ENCODE measurements at regions not wholly inside any gene's neighbourhood (a gene's known extent, or its start where the extent isn't known, plus 50 kb on each side); places are given as distances from the start of the nearest gene placed in this dataset.
A peak's percentile ranks its signal among the peaks of the same experiment; 100 is the strongest.
"Not testable (repeated sequence)": the region's sequence is repeated elsewhere in the genome, so short reads cannot be mapped to it uniquely, and the experiment has no call there.

DNA sequence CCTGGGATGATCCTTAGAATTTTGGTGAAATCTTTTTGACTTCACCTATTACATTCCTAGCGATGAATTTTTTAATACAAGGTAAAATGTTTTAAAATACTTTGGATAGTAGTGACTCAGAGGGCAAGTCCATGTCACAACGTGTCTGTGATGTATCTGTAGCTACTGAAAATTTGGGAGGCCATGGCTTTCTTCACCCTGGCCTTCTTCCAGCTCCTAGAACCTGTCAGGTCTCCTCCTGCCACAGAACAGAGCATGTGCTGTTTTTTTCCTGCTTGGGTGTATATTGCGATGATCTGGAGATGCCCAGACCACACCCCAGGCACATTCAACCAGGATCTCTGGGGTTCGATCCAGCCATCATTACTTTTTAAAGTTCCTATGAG, 194.4 kb downstream of the BTBD3 start:
- ATAC-seq = no peak
- no peak overlapping the region for H3K27ac ChIP-seq
- no peak for TF ChIP-seq POLR2A (IDR thresholded peaks at IDR 0.05)
- TF ChIP-seq, protein P1, sequence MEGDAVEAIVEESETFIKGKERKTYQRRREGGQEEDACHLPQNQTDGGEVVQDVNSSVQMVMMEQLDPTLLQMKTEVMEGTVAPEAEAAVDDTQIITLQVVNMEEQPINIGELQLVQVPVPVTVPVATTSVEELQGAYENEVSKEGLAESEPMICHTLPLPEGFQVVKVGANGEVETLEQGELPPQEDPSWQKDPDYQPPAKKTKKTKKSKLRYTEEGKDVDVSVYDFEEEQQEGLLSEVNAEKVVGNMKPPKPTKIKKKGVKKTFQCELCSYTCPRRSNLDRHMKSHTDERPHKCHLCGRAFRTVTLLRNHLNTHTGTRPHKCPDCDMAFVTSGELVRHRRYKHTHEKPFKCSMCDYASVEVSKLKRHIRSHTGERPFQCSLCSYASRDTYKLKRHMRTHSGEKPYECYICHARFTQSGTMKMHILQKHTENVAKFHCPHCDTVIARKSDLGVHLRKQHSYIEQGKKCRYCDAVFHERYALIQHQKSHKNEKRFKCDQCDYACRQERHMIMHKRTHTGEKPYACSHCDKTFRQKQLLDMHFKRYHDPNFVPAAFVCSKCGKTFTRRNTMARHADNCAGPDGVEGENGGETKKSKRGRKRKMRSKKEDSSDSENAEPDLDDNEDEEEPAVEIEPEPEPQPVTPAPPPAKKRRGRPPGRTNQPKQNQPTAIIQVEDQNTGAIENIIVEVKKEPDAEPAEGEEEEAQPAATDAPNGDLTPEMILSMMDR (IDR thresholded peaks at IDR 0.05 in 4 of 5, conservative IDR thresholded peaks at IDR 0.05 in 1 of 5) = no peak

DNA sequence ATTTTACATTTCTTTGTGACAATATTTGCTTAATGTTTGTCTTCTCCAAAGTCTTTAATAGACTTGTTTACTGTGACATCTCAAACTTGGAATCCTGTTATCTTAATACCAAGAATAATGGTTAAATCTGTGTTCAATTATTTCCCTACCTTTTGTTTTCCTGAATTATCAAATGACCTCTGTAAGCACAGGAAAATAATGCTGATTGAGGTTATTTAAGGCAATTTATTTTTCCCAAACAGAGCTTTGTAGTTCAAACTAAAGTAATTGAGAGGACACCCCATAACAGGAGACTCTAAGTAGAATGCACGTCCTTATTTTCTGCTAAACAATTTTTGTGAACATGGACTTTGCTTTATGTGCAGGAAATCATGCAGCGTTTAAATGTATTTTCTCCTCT, 195.0 kb downstream of the BTBD3 start:
- no peak for DNase-seq
- TF ChIP-seq POLR2A (IDR thresholded peaks at IDR 0.05) = no peak
- in situ Hi-C loops (cut with MboI; ENCODE audit: low sequenced_read_pairs in 4 of 4) = no loop called here
- ATAC-seq = no peak
- no peaks in the 10 kb centered on the region for H3K4me1 ChIP-seq
- H3K4me3 ChIP-seq = no peak overlapping the region
- intact Hi-C loops (cut with DNase I; ENCODE audit: low total_unique reads) = no loop called here
- H3K27ac ChIP-seq = no peak overlapping the region
- no peaks in the 10 kb centered on the region for H3K27me3 ChIP-seq
- no peaks in the 10 kb centered on the region for H3K9me3 ChIP-seq
- H3K36me3 ChIP-seq = no peaks in the 10 kb centered on the region

More for the DNA sequence above, 194.4 kb downstream of the BTBD3 start:
- intact Hi-C loops (cut with DNase I; ENCODE audit: low total_unique reads) = no loop called here
- Histone ChIP-seq H3K36me3 (no peaks in the 10 kb centered on the region), H3K9me3 (peaks cover 0 to 1% (median 0%) of the 10 kb centered on the region in 3 donors), H3K4me3 (no peak overlapping the region), H3K4me1 (no peaks in the 10 kb centered on the region), H3K27me3 (no peaks in the 10 kb centered on the region)
- no peak for DNase-seq
- in situ Hi-C loops (cut with MboI; ENCODE audit: low sequenced_read_pairs in 4 of 4) = no loop called here

DNA sequence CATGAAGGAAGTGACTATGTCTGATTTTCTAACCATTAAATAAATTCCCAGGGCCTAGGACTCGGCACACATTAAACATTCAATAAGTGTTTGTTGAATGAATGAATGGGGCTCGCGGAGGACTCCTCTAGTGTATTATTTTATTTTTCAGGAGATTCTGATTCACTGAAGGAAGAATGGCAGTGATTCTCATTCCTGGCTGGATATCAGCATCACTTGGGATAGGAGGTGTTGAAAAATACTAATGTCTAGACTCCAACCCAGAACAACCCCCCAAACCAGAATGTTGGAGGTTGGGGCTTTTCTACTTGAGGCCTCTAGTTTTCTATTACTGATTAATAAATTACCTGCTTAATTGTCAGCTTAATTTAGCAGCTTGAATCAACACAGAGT, 195.4 kb downstream of the BTBD3 start:
- in situ Hi-C loops (cut with MboI; ENCODE audit: low sequenced_read_pairs in 4 of 4) (no loop called here), intact Hi-C loops (cut with DNase I; ENCODE audit: low total_unique reads) (no loop called here)
- Histone ChIP-seq H3K4me1 (no peaks in the 10 kb centered on the region), H3K9me3 (no peaks in the 10 kb centered on the region), H3K27me3 (no peaks in the 10 kb centered on the region), H3K36me3 (no peaks in the 10 kb centered on the region), H3K27ac (no peak overlapping the region), H3K4me3 (no peak overlapping the region)
- ATAC-seq (no peak), DNase-seq (no peak)
- TF ChIP-seq, protein P1 (IDR thresholded peaks at IDR 0.05 in 4 of 5, conservative IDR thresholded peaks at IDR 0.05 in 1 of 5) = no peak
- no peak for TF ChIP-seq POLR2A (IDR thresholded peaks at IDR 0.05)

DNA sequence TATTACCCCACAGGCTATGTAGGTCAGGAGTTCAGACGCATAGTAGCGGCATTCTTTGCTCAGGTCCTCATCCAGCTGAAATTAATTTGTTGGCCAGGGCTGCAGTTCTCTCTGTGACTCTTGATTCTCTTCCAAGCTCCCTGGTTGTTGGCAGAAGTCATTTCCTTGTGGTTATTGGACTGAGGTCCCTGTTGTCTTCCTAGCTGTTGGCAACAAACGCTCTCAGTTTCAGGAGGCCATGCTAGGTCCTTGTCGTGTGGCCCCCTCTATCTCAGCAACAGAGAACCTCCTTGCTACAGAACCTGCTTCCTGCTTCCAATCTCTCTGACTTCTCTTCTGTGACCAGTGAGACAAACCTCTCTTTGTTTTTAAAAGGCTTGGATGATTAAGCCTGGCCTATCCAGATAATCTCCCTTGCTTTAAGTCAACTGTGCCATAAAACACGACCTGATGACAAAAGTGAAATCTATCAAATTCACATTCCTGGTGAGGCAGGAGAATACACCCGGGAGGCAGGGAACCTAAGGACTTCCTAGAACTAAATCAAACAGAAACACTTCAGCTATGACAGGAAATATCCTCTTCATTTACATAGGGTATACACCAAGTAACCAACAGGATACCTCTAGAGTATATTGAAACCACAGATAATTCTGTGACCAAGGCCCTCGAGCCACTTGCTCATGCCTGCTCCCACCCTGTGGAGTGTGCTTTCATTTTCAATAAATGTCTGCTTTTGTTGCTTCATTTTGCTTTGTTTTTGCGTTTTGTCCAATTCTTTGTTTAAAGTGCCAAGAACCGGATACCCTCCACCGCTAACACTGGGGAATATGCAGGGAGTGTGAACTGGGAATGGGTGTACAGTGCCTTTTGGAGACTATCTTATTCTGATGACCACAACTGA, 196.0 kb downstream of the BTBD3 start:
- TF ChIP-seq POLR2A (IDR thresholded peaks at IDR 0.05) = no peak
- TF ChIP-seq, protein P1 (IDR thresholded peaks at IDR 0.05 in 4 of 5, conservative IDR thresholded peaks at IDR 0.05 in 1 of 5) = no peak
- in situ Hi-C loops (cut with MboI; ENCODE audit: low sequenced_read_pairs in 4 of 4) = no loop called here
- Histone ChIP-seq H3K9me3 (no peaks in the 10 kb centered on the region), H3K27ac (no peak overlapping the region), H3K27me3 (no peaks in the 10 kb centered on the region), H3K4me1 (no peaks in the 10 kb centered on the region), H3K36me3 (no peaks in the 10 kb centered on the region), H3K4me3 (no peak overlapping the region)
- DNase-seq (peak; percentile 4 to 29), ATAC-seq (peak; percentile 24 to 66)
- intact Hi-C loops (cut with DNase I; ENCODE audit: low total_unique reads) = no loop called here

DNA sequence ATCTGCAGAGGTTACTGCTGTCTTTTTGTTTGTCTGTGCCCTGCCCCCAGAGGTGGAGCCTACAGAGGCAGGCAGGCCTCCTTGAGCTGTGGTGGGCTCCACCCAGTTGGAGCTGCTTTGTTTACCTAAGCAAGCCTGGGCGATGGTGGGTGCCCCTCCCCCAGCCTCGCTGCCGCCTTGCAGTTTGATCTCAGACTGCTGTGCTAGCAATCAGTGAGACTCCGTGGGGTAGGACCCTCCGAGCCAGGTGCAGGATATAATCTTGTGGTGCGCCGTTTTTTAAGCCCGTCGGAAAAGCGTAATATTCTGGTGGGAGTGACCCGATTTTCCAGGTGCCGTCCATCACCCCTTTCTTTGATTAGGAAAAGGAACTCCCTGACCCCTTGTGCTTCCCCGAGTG, 211.4 kb downstream of the BTBD3 start:
- H3K9me3 ChIP-seq; H3K4me1 ChIP-seq; H3K27ac ChIP-seq; ATAC-seq; H3K4me3 ChIP-seq; H3K27me3 ChIP-seq; DNase-seq; H3K36me3 ChIP-seq; intact Hi-C loops (cut with DNase I; ENCODE audit: low total_unique reads); in situ Hi-C loops (cut with MboI; ENCODE audit: low sequenced_read_pairs in 4 of 4): not testable (repeated sequence)

DNA sequence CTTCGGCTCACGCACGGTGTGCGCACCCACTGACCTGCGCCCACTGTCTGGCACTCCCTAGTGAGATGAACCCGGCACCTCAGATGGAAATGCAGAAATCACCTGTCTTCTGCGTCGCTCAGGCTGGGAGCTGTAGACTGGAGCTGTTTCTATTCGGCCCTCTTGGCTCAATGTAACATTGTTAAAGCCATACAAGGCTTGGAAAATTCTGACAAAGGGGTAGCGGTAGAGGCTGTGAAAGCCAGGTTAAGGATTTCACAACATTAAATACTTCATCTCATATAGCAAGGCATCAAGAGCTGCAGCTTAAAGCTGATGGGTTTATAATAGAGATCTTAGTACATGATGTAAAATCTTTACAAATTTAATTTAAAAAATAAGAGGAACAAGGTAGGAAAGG, 211.8 kb downstream of the BTBD3 start:
- ATAC-seq; H3K27me3 ChIP-seq; H3K9me3 ChIP-seq; H3K36me3 ChIP-seq; DNase-seq; H3K4me1 ChIP-seq; H3K27ac ChIP-seq; H3K4me3 ChIP-seq; intact Hi-C loops (cut with DNase I; ENCODE audit: low total_unique reads); in situ Hi-C loops (cut with MboI; ENCODE audit: low sequenced_read_pairs in 4 of 4): not testable (repeated sequence)
